Neural crest cell (in vitro differentiated cells): ENCODE measurements at regions not wholly inside any gene's neighbourhood (a gene's known extent, or its start where the extent isn't known, plus 50 kb on each side); places are given as distances from the start of the nearest gene placed in this dataset.

ENCODE experiments used
- DNase-seq: peaks from one replicate; pipeline ENCODE4 v3.0.0; 2021; ENCODE audit warnings: low read depth, mixed read lengths, low spot score
- H3K27ac Mint-ChIP-seq: one replicate; pipeline ENCODE4 v1.8.0; 2021; ENCODE audit warnings: mild to moderate bottlenecking, mixed read lengths; ENCODE audit not compliant: unreplicated experiment
- H3K27me3 Mint-ChIP-seq: 2 replicates; pipeline ENCODE4 v1.8.0; 2021; ENCODE audit warnings: low read depth, mild to moderate bottlenecking, mixed read lengths
- H3K36me3 Mint-ChIP-seq: 2 replicates; pipeline ENCODE4 v1.8.0; 2021; ENCODE audit warnings: low read depth, mild to moderate bottlenecking, mixed read lengths
- H3K4me1 Mint-ChIP-seq: 2 replicates; pipeline ENCODE4 v1.8.0; 2021; ENCODE audit warnings: mixed read lengths
- H3K4me3 Mint-ChIP-seq: one replicate; pipeline ENCODE4 v1.8.0; 2021; ENCODE audit warnings: mild to moderate bottlenecking, mixed read lengths
- H3K9me3 Mint-ChIP-seq: 2 replicates; pipeline ENCODE4 v1.8.0; 2021; ENCODE audit warnings: mixed read lengths
- CTCF ChIP-seq: fragments of 200-600 bp; sonication (generic); conservative IDR thresholded peaks from 2 replicates; pipeline ENCODE4 v1.5.0; 2021; ENCODE audit warnings: antibody characterized with exemption, mild to moderate bottlenecking

GRCh38 chr7:46189255-46189790 is 268.3 kb upstream of the IGFBP3 start:
- DNase-seq = no peak
- no peak for TF ChIP-seq CTCF
- no peak overlapping the region for H3K27ac Mint-ChIP-seq

GRCh38 chr7:46186131-46186530 is 265.1 kb upstream of the IGFBP3 start:
- H3K4me1 Mint-ChIP-seq = no peaks in the 10 kb centered on the region
- no peak overlapping the region for H3K27ac Mint-ChIP-seq
- TF ChIP-seq CTCF = no peak
- no peak overlapping the region for H3K4me3 Mint-ChIP-seq
- no peaks in the 10 kb centered on the region for H3K27me3 Mint-ChIP-seq
- H3K9me3 Mint-ChIP-seq = peaks cover 9% of the 10 kb centered on the region
- no peak for DNase-seq
- peaks cover 4% of the 10 kb centered on the region for H3K36me3 Mint-ChIP-seq

More at GRCh38 chr7:46189255-46189790, 268.3 kb upstream of the IGFBP3 start:
- no peaks in the 10 kb centered on the region for H3K27me3 Mint-ChIP-seq
- peaks cover 1% of the 10 kb centered on the region for H3K9me3 Mint-ChIP-seq
- H3K4me1 Mint-ChIP-seq = no peaks in the 10 kb centered on the region
- no peaks in the 10 kb centered on the region for H3K36me3 Mint-ChIP-seq
- no peak overlapping the region for H3K4me3 Mint-ChIP-seq

- Mint-ChIP-seq H3K36me3 (peaks cover 4% of the 10 kb centered on the region), H3K27me3 (no peaks in the 10 kb centered on the region), H3K4me1 (no peaks in the 10 kb centered on the region), H3K4me3 (no peak overlapping the region), H3K9me3 (peaks cover 16% of the 10 kb centered on the region), H3K27ac (peak overlapping the region; percentile 43)
- no peak for DNase-seq
- no peak for TF ChIP-seq CTCF
Measured at GRCh38 chr7:46179061-46179610, 258.1 kb upstream of the IGFBP3 start.

- DNase-seq = no peak
- H3K27me3 Mint-ChIP-seq = no peaks in the 10 kb centered on the region
- no peak for TF ChIP-seq CTCF
- H3K9me3 Mint-ChIP-seq = peaks cover 16% of the 10 kb centered on the region
- H3K27ac Mint-ChIP-seq = no peak overlapping the region
- H3K4me1 Mint-ChIP-seq = no peaks in the 10 kb centered on the region
- H3K36me3 Mint-ChIP-seq = peaks cover 4% of the 10 kb centered on the region
- no peak overlapping the region for H3K4me3 Mint-ChIP-seq
Measured at GRCh38 chr7:46178661-46179060, 257.6 kb upstream of the IGFBP3 start.

GRCh38 chr7:46177821-46178220 is 256.7 kb upstream of the IGFBP3 start:
- peaks cover 16% of the 10 kb centered on the region for H3K9me3 Mint-ChIP-seq
- H3K27ac Mint-ChIP-seq = no peak overlapping the region
- H3K4me3 Mint-ChIP-seq = no peak overlapping the region
- no peaks in the 10 kb centered on the region for H3K27me3 Mint-ChIP-seq
- H3K4me1 Mint-ChIP-seq = no peaks in the 10 kb centered on the region
- no peak for DNase-seq
- peaks cover 4% of the 10 kb centered on the region for H3K36me3 Mint-ChIP-seq
- TF ChIP-seq CTCF = no peak
